H9 (cell line): ENCODE measurements at regions not wholly inside any gene's neighbourhood (a gene's known extent, or its start where the extent isn't known, plus 50 kb on each side); places are given as distances from the start of the nearest gene placed in this dataset.

Source experiments
- DNase-seq: peaks from one replicate; pipeline ENCODE4 v3.0.0-alpha.2; 2017
- H2AFZ ChIP-seq: one replicate; pipeline ENCODE4 v1.6.1; 2013; ENCODE audit warnings: mild to moderate bottlenecking, low read length, control low read depth, moderate library complexity
- H2AK5ac ChIP-seq: 2 replicates; pipeline ENCODE4 v1.6.1; 2013; ENCODE audit warnings: low read length, control low read depth, mixed read lengths; ENCODE audit not compliant: insufficient read length
- H2BK120ac ChIP-seq: one replicate; pipeline ENCODE4 v1.6.1; 2013; ENCODE audit warnings: low read depth, mild to moderate bottlenecking, low read length, control low read depth, inconsistent platforms; ENCODE audit not compliant: poor library complexity, severe bottlenecking
- H2BK12ac ChIP-seq: 2 replicates; pipeline ENCODE4 v1.6.1; 2013; ENCODE audit warnings: low read length, control low read depth, mixed read lengths, low read depth; ENCODE audit not compliant: insufficient read length
- H2BK15ac ChIP-seq: 2 replicates; pipeline ENCODE4 v1.6.1; 2013; ENCODE audit warnings: low read depth, low read length, control low read depth
- H2BK20ac ChIP-seq: one replicate; pipeline ENCODE4 v1.6.1; 2013; ENCODE audit warnings: low read depth, mild to moderate bottlenecking, low read length, control low read depth, inconsistent platforms; ENCODE audit not compliant: poor library complexity, severe bottlenecking
- H2BK5ac ChIP-seq: 2 replicates; pipeline ENCODE4 v1.6.1; 2013; ENCODE audit warnings: low read length, control low read depth, mixed read lengths; ENCODE audit not compliant: insufficient read length
- H3K14ac ChIP-seq: 2 replicates; pipeline ENCODE4 v1.6.1; 2013; ENCODE audit warnings: low read length, control low read depth; ENCODE audit not compliant: insufficient read depth
- H3K18ac ChIP-seq: 2 replicates; pipeline ENCODE4 v1.6.1; 2013; ENCODE audit warnings: low read depth, mild to moderate bottlenecking, mixed read lengths, low read length, control low read depth; ENCODE audit not compliant: insufficient read length
- H3K23ac ChIP-seq: 2 replicates; pipeline ENCODE4 v1.6.1; 2013; ENCODE audit warnings: low read length, control low read depth, mixed read lengths, low read depth; ENCODE audit not compliant: insufficient read length
- H3K23me2 ChIP-seq: 2 replicates; pipeline ENCODE4 v1.6.1; 2013; ENCODE audit warnings: low read depth, mild to moderate bottlenecking, mixed read lengths, low read length, control low read depth; ENCODE audit not compliant: insufficient read length, poor library complexity, severe bottlenecking
- H3K27ac ChIP-seq: 2 replicates; pipeline ENCODE4 v1.5.1; 2013; ENCODE audit warnings: low read length, control low read depth, mixed read lengths, low read depth; ENCODE audit not compliant: insufficient read length
- H3K27me3 ChIP-seq: 2 replicates; pipeline ENCODE4 v1.6.1; 2013; ENCODE audit warnings: low read length, control low read depth, inconsistent platforms; ENCODE audit not compliant: insufficient read depth
- H3K4ac ChIP-seq: 2 replicates; pipeline ENCODE4 v1.6.1; 2013; ENCODE audit warnings: low read depth, mild to moderate bottlenecking, control low read depth, inconsistent platforms, low read length, moderate library complexity
- H3K4me1 ChIP-seq: 2 replicates; pipeline ENCODE4 v1.6.1; 2013; ENCODE audit warnings: low read length, control low read depth, inconsistent platforms; ENCODE audit not compliant: insufficient read depth
- H3K4me2 ChIP-seq: 2 replicates; pipeline ENCODE4 v1.6.1; 2013; ENCODE audit warnings: low read length, control low read depth, mixed read lengths; ENCODE audit not compliant: insufficient read length, insufficient read depth
- H3K56ac ChIP-seq: 2 replicates; pipeline ENCODE4 v1.6.1; 2013; ENCODE audit warnings: low read depth, mild to moderate bottlenecking, mixed read lengths, low read length, control low read depth; ENCODE audit not compliant: insufficient read length
- H3K79me1 ChIP-seq: 2 replicates; pipeline ENCODE4 v1.6.1; 2013; ENCODE audit warnings: low read depth, mild to moderate bottlenecking, moderate library complexity, low read length, control low read depth, inconsistent platforms; ENCODE audit not compliant: insufficient read depth, poor library complexity, severe bottlenecking
- H3K79me2 ChIP-seq: 2 replicates; pipeline ENCODE4 v1.6.1; 2013; ENCODE audit warnings: low read length, control low read depth, inconsistent platforms; ENCODE audit not compliant: insufficient read depth
- H3K9ac ChIP-seq: 2 replicates; pipeline ENCODE4 v1.6.1; 2013; ENCODE audit warnings: low read length, control low read depth, mixed read lengths; ENCODE audit not compliant: insufficient read length; ENCODE audit errors: extremely low read depth
- H3K9me3 ChIP-seq: one replicate; pipeline ENCODE4 v1.6.1; 2013; ENCODE audit warnings: low read depth, low read length, inconsistent platforms; ENCODE audit not compliant: control insufficient read depth
- H3T11ph ChIP-seq: one replicate; pipeline ENCODE4 v1.6.1; 2013; ENCODE audit warnings: mild to moderate bottlenecking, low read length, control low read depth, inconsistent platforms
- H4K20me1 ChIP-seq: one replicate; pipeline ENCODE4 v1.6.1; 2013; ENCODE audit not compliant: control insufficient read depth, insufficient read length, insufficient read depth
- H4K5ac ChIP-seq: 2 replicates; pipeline ENCODE4 v1.6.1; 2013; ENCODE audit warnings: low read depth, mild to moderate bottlenecking, mixed read lengths, low read length, control low read depth; ENCODE audit not compliant: insufficient read length
- H4K8ac ChIP-seq: replicated peaks from 2 replicates; pipeline ENCODE4 v1.6.1; 2013; ENCODE audit warnings: low read length, control low read depth, mixed read lengths, low read depth; ENCODE audit not compliant: insufficient read length
- H4K91ac ChIP-seq: 2 replicates; pipeline ENCODE4 v1.6.1; 2013; ENCODE audit warnings: low read depth, mild to moderate bottlenecking, moderate library complexity, mixed read lengths, low read length, control low read depth; ENCODE audit not compliant: insufficient read length
- H3K27ac Mint-ChIP-seq, 3 experiments: 2 replicates in 2 of 3; 3 replicates in 1 of 3; pipeline ENCODE4 v1.8.0; 2020 to 2021; ENCODE audit warnings: mixed read lengths in 3 of 3, mild to moderate bottlenecking in 1 of 3, moderate library complexity in 1 of 3
- H3K27me3 Mint-ChIP-seq: 2 replicates; pipeline ENCODE4 v1.8.0; 2021; ENCODE audit warnings: low read depth, mild to moderate bottlenecking, moderate library complexity, mixed read lengths
- H3K36me3 Mint-ChIP-seq, 3 experiments: 2 replicates in 2 of 3; 3 replicates in 1 of 3; pipeline ENCODE4 v1.8.0; 2020 to 2021; ENCODE audit warnings: low read depth in 3 of 3, mixed read lengths in 3 of 3; ENCODE audit not compliant: insufficient read depth in 1 of 3
- H3K4me1 Mint-ChIP-seq, 2 experiments: 2 replicates each; pipeline ENCODE4 v1.8.0; 2020; ENCODE audit warnings: mixed read lengths in 2 of 2
- H3K4me3 Mint-ChIP-seq, 2 experiments: 2 replicates in 1 of 2; 3 replicates in 1 of 2; pipeline ENCODE4 v1.8.0; 2020 to 2021; ENCODE audit warnings: mild to moderate bottlenecking in 2 of 2, mixed read lengths in 2 of 2, moderate library complexity in 1 of 2
- H3K9me3 Mint-ChIP-seq, 2 experiments: 2 replicates in 1 of 2; 3 replicates in 1 of 2; pipeline ENCODE4 v1.8.0; 2020; ENCODE audit warnings: mild to moderate bottlenecking in 2 of 2, mixed read lengths in 2 of 2, moderate library complexity in 1 of 2
- WGBS: extraction: QIAGEN DNeasy Blood & Tissue Kit; methylation state at CpG from one replicate; pipeline ENCODE4 v1.1.7; 2013; ENCODE audit warnings: missing lambda C conversion rate, low lambda C conversion rate, mixed read lengths; ENCODE audit not compliant: insufficient read length; ENCODE audit errors: extremely low coverage; 5-methylcytosine and 5-hydroxymethylcytosine counted together
- TF ChIP-seq, protein P1 (sequence below): fragments of 200-600 bp; sonication (generic); conservative IDR thresholded peaks from 3 replicates; pipeline ENCODE4 v1.8.0; 2021; ENCODE audit warnings: antibody characterized with exemption, mild to moderate bottlenecking

DNA sequence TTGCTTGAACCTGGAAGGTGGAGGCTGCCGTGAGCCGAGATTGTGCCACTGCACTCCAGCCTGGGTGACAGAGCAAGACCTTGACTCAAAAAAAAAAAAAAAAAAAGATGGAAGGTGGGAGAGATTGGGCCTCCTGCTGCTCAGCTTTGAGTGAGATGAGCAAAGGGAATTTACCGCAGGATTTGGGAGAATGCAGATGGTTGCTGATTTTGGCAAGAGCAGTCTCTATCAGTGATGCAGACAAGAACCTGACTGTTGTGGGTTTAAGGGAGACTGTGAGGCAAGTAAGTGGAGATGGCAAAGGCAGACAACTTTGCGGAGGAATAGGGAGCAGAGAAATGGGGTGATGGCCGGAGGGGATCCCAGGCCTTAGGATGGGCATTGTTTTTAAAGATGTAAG lies 1140.8 kb upstream of the AUTS2 start:
- Histone ChIP-seq H3K27me3 (no peaks in the 10 kb centered on the region), H2AK5ac (no peak overlapping the region), H3K4me2 (no peak overlapping the region), H3K79me2 (no peaks in the 10 kb centered on the region), H2AFZ (no peak overlapping the region), H3T11ph (no peak overlapping the region), H3K79me1 (no peaks in the 10 kb centered on the region), H3K23ac (no peak overlapping the region), H4K5ac (no peak overlapping the region), H4K20me1 (no peaks in the 10 kb centered on the region), H3K14ac (no peak overlapping the region), H4K91ac (no peak overlapping the region), H4K8ac (no peak overlapping the region), H2BK15ac (no peak overlapping the region), H2BK20ac (no peak overlapping the region), H3K18ac (no peak overlapping the region), H3K4ac (no peak overlapping the region), H3K23me2 (no peaks in the 10 kb centered on the region), H2BK120ac (no peak overlapping the region), H2BK12ac (no peak overlapping the region), H3K9ac (no peak overlapping the region), H3K9me3 (no peaks in the 10 kb centered on the region), H3K27ac (no peak overlapping the region), H3K56ac (no peak overlapping the region), H2BK5ac (no peak overlapping the region), H3K4me1 (no peaks in the 10 kb centered on the region)
- no peaks in the 10 kb centered on the region for H3K4me1 Mint-ChIP-seq
- H3K4me3 Mint-ChIP-seq, result no peak overlapping the region
- peaks cover 6 to 12% of the 10 kb centered on the region in 2 experiments for H3K9me3 Mint-ChIP-seq
- WGBS, result no CpG with 5 or more reads among the region's 5 CpGs
- H3K36me3 Mint-ChIP-seq, result no peaks in the 10 kb centered on the region; a peak in 1 of 7 replicates
- TF ChIP-seq, protein P1, sequence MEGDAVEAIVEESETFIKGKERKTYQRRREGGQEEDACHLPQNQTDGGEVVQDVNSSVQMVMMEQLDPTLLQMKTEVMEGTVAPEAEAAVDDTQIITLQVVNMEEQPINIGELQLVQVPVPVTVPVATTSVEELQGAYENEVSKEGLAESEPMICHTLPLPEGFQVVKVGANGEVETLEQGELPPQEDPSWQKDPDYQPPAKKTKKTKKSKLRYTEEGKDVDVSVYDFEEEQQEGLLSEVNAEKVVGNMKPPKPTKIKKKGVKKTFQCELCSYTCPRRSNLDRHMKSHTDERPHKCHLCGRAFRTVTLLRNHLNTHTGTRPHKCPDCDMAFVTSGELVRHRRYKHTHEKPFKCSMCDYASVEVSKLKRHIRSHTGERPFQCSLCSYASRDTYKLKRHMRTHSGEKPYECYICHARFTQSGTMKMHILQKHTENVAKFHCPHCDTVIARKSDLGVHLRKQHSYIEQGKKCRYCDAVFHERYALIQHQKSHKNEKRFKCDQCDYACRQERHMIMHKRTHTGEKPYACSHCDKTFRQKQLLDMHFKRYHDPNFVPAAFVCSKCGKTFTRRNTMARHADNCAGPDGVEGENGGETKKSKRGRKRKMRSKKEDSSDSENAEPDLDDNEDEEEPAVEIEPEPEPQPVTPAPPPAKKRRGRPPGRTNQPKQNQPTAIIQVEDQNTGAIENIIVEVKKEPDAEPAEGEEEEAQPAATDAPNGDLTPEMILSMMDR, result no peak
- H3K27ac Mint-ChIP-seq, result no peak overlapping the region
- DNase-seq, result no peak
- no peaks in the 10 kb centered on the region for H3K27me3 Mint-ChIP-seq
